Mucosa of descending colon (tissue), 3 donors: ENCODE measurements at regions not wholly inside any gene's neighbourhood (a gene's known extent, or its start where the extent isn't known, plus 50 kb on each side); places are given as distances from the start of the nearest gene placed in this dataset.

Experiments
- ATAC-seq: fragments of 200-7000 bp; cut with Tn5 transposase; one replicate; pipeline ENCODE4 v1.9.1; 2020; ENCODE audit warnings: mild to moderate bottlenecking, moderate library complexity
- DNase-seq, 3 donors: peaks; one replicate each; pipeline ENCODE4 v3.0.0-alpha.2; 2020
- H3K36me3 ChIP-seq: fragments of 200-600 bp; one replicate; pipeline ENCODE4 v1.8.0; 2021; ENCODE audit warnings: low read depth, mild to moderate bottlenecking
- H3K4me1 ChIP-seq: fragments of 200-600 bp; one replicate; pipeline ENCODE4 v1.8.0; 2021; ENCODE audit warnings: low read depth, mild to moderate bottlenecking
- H3K4me3 ChIP-seq: fragments of 200-600 bp; one replicate; pipeline ENCODE4 v1.8.0; 2021; ENCODE audit warnings: mild to moderate bottlenecking
- H3K9me3 ChIP-seq: fragments of 200-600 bp; one replicate; pipeline ENCODE4 v1.8.0; 2021; ENCODE audit warnings: mild to moderate bottlenecking
- CTCF ChIP-seq: fragments of 200-600 bp; IDR thresholded peaks from one replicate; pipeline ENCODE4 v1.8.0; 2022; ENCODE audit warnings: antibody characterized with exemption, mild to moderate bottlenecking
- intact Hi-C, 2 donors: fragments of 100-400 bp; cut with DNase I in 1 of 2; cut with micrococcal nuclease in 1 of 2; formaldehyde crosslinking; loops; one replicate each; pipeline versions ENCODE4 v1.11.0 to v1.11.1; 2022; cut with DNase I, micrococcal nuclease
- donor health status: DM: no; HTN: no; CAD: no; lungs with moderate emphysema.
- donor health status: DM: no; HTN: no; CAD: no.
- donor health status: DM: no; HTN: yes; CAD: no.

GRCh38 chr10:29237786-29238185 lies 51.1 kb upstream of the LYZL1 start:
- Histone ChIP-seq H3K4me3 (no peak overlapping the region), H3K9me3 (no peaks in the 10 kb centered on the region), H3K4me1 (no peaks in the 10 kb centered on the region), H3K36me3 (no peaks in the 10 kb centered on the region)
- no peak for DNase-seq
- TF ChIP-seq CTCF: no peak
- intact Hi-C loops: no loop called here
- no peak for ATAC-seq

- H3K4me3 ChIP-seq: no peak overlapping the region
- DNase-seq: no peak
- no peaks in the 10 kb centered on the region for H3K4me1 ChIP-seq
- intact Hi-C loops: no loop called here
- H3K36me3 ChIP-seq: no peaks in the 10 kb centered on the region
- H3K9me3 ChIP-seq: no peaks in the 10 kb centered on the region
- TF ChIP-seq CTCF: no peak
- ATAC-seq: no peak
Measured at GRCh38 chr10:29238523-29239135, 50.2 kb upstream of the LYZL1 start.
